ENCODE measurements at regions not wholly inside any gene's neighbourhood (a gene's known extent, or its start where the extent isn't known, plus 50 kb on each side); places are given as distances from the start of the nearest gene placed in this dataset.

DNA sequence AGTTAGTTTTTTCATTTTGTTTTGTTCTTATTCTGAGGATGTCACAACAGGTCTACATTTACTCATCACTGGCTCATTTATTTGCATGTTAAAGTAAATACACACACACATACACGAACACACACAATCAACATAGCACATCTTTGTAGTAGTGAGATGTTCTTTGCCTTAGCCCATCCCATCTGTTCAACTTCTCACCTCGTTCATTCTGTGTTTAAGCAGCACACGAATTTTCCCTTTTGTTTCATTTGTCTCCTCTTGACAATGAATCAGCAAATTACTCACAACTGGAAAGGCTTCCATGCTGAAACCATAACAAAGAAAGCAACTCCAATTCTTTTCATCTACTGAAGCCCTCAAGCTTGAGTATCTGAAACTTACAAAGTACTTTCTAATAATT, 133.3 kb upstream of the CHRM3 start:
- Mint-ChIP-seq H3K36me3 (no peaks in the 10 kb centered on the region), H3K4me1 (ENCODE audit: low read depth in 2 of 2) (no peaks in the 10 kb centered on the region), H3K4me3 (no peak overlapping the region), H3K9me3 (peaks cover 6% of the 10 kb centered on the region), H3K27ac (no peak overlapping the region), H3K27me3 (no peaks in the 10 kb centered on the region)
- DNase-seq (ENCODE audit: low spot score) (no peak), ATAC-seq (no peak)

DNA sequence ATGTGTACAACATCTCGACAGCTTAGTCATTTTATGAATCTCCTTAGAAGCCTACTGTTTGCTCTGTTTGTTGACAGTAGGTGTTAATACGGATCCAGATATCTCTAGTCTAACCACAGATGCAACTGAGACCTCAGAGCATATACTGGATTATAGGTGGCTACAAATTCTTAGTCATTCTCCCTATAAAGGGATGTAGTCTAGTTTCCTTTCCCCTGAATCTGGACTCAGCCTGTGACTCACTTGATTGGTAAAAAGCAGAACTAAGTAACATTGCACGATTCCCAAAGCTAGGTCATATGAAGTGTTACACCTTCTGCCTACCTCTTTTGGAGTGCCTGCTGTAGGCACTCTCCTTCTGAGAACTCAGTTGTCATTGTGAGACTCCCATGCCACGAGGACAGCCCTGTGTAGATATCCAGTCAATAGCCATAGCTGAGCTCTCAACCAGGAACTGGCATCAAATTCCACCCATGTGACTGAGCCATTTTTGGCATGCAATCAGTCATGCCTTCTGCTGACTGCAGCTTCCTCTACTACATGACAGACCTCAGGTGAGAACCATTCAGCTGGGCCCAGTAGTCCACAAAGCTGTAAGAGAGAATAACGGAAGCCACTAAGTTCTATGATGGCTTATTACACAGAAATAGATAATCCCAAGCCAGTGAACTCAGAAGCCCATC, 135.9 kb upstream of the CHRM3 start:
- Mint-ChIP-seq H3K27me3 (no peaks in the 10 kb centered on the region), H3K4me3 (no peak overlapping the region), H3K36me3 (no peaks in the 10 kb centered on the region), H3K9me3 (peaks cover 6% of the 10 kb centered on the region), H3K27ac (no peak overlapping the region), H3K4me1 (ENCODE audit: low read depth in 2 of 2) (no peaks in the 10 kb centered on the region)
- no peak for ATAC-seq
- no peak for DNase-seq (ENCODE audit: low spot score)

DNA sequence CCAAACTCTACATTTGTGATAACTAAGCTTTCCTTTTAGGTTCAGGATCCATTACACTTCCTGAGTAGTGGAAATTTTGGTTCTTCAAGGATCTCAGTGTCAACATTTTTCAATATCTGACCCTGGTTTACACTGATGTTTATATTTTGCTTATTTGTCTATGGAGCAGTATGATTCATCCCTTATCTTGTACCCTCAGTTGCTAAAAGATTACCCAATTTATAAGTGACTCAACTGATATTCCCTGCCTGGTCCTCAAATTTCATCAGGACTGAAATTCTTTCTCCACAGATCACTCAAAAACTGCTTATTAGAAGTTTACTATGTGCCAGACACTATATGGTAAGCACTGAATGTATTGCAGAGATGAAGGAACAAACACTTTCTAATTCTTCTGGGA, 139.1 kb upstream of the CHRM3 start:
- no peaks in the 10 kb centered on the region for H3K4me1 Mint-ChIP-seq (ENCODE audit: low read depth in 2 of 2)
- H3K27ac Mint-ChIP-seq, result no peak overlapping the region
- no peak for DNase-seq (ENCODE audit: low spot score)
- no peaks in the 10 kb centered on the region for H3K27me3 Mint-ChIP-seq
- H3K9me3 Mint-ChIP-seq, result peaks cover 6% of the 10 kb centered on the region
- no peak for ATAC-seq
- no peak overlapping the region for H3K4me3 Mint-ChIP-seq
- H3K36me3 Mint-ChIP-seq, result no peaks in the 10 kb centered on the region

DNA sequence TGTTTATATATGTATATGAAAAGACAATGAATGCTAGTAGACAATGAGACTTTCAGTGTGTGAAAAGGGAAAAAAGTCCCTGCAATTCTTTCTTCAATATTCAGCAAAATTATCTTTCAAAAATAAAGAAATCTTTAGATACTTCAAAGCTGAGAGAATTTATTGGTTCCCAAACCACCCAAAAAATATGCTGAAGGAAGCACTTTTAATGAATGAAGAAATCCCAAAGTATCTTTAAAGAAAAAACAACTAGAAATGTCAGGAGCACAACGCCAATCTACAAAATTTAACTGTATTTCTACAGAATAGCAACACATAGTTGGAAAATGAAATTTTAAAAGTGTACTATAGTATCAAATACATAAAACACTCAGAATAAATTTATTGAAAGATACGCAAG, 142.3 kb upstream of the CHRM3 start:
- DNase-seq (ENCODE audit: low spot score), result no peak
- Mint-ChIP-seq H3K36me3 (no peaks in the 10 kb centered on the region), H3K4me1 (ENCODE audit: low read depth in 2 of 2) (no peaks in the 10 kb centered on the region), H3K4me3 (no peak overlapping the region), H3K27me3 (no peaks in the 10 kb centered on the region), H3K9me3 (no peaks in the 10 kb centered on the region), H3K27ac (no peak overlapping the region)
- no peak for ATAC-seq

DNA sequence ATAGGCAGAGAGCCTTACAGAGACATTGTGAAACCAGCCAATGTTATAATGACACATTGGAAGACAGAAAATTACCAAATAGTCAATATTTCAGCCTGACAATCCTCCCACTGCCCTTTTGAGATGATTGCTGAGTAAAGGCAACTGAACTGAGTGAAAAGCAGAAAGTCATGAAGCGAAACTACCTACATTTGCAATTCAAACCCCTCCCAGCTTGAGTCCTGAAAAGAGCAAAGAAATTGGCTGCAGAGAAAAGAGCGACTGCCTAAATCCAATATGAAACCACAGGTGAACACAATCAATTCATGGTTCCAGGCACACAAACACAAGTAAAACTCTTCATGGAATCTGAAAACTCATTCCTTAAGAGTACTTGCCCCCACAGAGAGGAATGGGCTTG, 143.4 kb upstream of the CHRM3 start:
- Mint-ChIP-seq H3K27ac (no peak overlapping the region), H3K4me3 (no peak overlapping the region), H3K27me3 (no peaks in the 10 kb centered on the region), H3K36me3 (no peaks in the 10 kb centered on the region), H3K4me1 (ENCODE audit: low read depth in 2 of 2) (no peaks in the 10 kb centered on the region), H3K9me3 (no peaks in the 10 kb centered on the region)
- DNase-seq (ENCODE audit: low spot score) (no peak), ATAC-seq (no peak)

DNA sequence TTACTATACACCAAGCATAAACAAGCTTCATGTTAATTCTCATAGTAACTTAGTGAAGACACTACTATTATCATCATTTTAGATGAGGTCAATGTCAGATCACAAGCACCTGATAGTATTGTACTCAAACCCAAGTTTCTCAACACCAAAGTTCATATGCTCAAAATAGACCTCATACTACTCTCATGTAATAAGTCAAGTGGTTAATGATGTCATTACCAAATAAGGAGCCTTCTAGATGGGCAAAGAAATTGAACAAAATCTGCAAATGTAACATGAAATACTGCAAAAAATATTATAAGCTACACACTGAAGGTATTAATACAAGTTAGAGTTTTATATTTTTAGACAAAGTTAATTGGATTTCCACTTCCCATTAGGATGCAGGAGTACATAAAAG, 144.0 kb upstream of the CHRM3 start:
- Mint-ChIP-seq H3K9me3 (no peaks in the 10 kb centered on the region), H3K4me1 (ENCODE audit: low read depth in 2 of 2) (no peaks in the 10 kb centered on the region), H3K27ac (no peak overlapping the region), H3K4me3 (no peak overlapping the region), H3K36me3 (no peaks in the 10 kb centered on the region), H3K27me3 (no peaks in the 10 kb centered on the region)
- DNase-seq (ENCODE audit: low spot score), result no peak
- ATAC-seq, result no peak

DNA sequence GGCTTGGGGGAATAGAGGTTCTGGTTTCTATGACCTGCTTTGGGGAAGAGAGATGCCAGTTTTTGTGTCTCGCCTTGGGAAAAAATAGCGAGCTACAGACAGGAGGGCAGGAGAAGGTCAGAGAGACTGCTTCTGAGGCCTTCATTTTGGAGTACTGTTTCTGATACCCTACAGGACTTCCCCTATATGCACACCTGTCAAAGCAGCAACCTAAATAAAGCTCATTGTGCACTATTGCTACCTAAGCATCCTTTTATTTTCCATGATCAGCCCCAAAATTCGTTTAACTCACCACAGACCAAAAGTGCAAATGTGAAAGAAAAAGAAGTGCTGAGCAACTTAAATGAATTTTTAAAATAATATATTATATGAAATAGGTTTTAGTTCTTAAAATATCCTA, 145.6 kb upstream of the CHRM3 start:
- no peaks in the 10 kb centered on the region for H3K9me3 Mint-ChIP-seq
- no peaks in the 10 kb centered on the region for H3K36me3 Mint-ChIP-seq
- no peak overlapping the region for H3K27ac Mint-ChIP-seq
- DNase-seq (ENCODE audit: low spot score) (no peak), ATAC-seq (no peak)
- no peak overlapping the region for H3K4me3 Mint-ChIP-seq
- H3K27me3 Mint-ChIP-seq, result no peaks in the 10 kb centered on the region
- no peaks in the 10 kb centered on the region for H3K4me1 Mint-ChIP-seq (ENCODE audit: low read depth in 2 of 2)

DNA sequence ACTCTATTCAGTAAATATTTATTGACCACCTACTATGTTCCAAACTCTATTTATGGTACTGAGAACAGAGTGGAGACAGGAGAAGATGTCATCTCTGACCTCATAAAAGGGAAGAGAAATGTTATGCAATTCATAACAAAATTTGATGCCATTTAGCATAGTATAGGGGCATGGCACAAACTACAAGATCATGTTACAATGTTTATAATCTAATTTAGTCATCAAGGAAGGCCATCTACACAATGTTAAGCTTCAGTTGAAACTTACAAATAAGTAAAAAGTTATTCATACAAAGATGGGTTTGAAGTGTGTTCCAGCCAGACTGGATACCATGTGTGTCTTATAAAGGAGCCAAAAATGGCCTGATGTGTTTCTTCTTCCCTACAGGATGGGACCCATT, 146.8 kb upstream of the CHRM3 start:
- no peaks in the 10 kb centered on the region for H3K4me1 Mint-ChIP-seq (ENCODE audit: low read depth in 2 of 2)
- no peak for ATAC-seq
- DNase-seq (ENCODE audit: low spot score), result no peak
- no peak overlapping the region for H3K27ac Mint-ChIP-seq
- no peaks in the 10 kb centered on the region for H3K36me3 Mint-ChIP-seq
- no peak overlapping the region for H3K4me3 Mint-ChIP-seq
- H3K27me3 Mint-ChIP-seq, result no peaks in the 10 kb centered on the region
- no peaks in the 10 kb centered on the region for H3K9me3 Mint-ChIP-seq

DNA sequence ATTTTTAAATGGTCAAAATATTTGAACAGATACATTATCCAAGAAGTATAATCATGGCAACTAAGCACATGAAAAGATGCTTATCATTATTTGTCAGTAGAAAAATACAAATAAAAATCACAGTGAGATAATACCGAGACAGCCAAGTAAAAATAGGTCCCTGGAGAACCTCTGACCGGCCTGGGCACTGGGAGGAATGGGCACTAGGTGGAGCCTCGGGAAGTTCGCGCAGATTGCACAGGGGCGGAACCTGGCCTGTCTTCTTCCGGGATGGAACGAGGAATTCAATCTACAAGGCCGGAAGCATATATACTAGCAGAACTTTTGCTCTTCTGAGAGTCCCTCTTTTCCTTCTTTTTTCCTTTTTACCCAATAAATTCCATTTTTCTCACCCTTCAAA, 148.5 kb upstream of the CHRM3 start:
- no peaks in the 10 kb centered on the region for H3K27me3 Mint-ChIP-seq
- H3K27ac Mint-ChIP-seq, result no peak overlapping the region
- no peaks in the 10 kb centered on the region for H3K36me3 Mint-ChIP-seq
- DNase-seq (ENCODE audit: low spot score) (no peak), ATAC-seq (no peak)
- H3K9me3 Mint-ChIP-seq, result no peaks in the 10 kb centered on the region
- H3K4me1 Mint-ChIP-seq (ENCODE audit: low read depth in 2 of 2), result no peaks in the 10 kb centered on the region
- H3K4me3 Mint-ChIP-seq, result no peak overlapping the region

DNA sequence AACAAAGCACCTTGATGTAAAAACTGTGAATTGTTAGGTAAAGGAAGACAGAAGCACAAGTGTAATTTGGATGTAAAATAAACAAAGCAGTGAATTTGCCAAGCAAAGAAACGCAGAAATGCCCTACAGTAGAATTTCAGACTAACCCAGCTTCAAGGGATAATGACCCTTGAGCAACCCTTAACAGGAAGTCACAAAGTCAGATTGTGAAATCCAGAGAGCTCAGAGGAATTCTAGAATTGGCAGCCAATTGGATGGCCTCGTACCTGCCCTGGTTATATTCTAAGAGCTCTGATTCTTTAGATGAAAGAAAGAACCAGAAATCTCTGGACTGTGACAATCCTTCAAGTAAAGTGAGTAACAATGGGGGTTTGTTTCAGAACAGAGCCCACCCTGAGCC, 152.7 kb upstream of the CHRM3 start:
- DNase-seq (ENCODE audit: low spot score) (no peak), ATAC-seq (no peak)
- Mint-ChIP-seq H3K27me3 (no peaks in the 10 kb centered on the region), H3K9me3 (peaks cover 8% of the 10 kb centered on the region), H3K36me3 (no peaks in the 10 kb centered on the region), H3K27ac (no peak overlapping the region), H3K4me3 (no peak overlapping the region), H3K4me1 (ENCODE audit: low read depth in 2 of 2) (no peaks in the 10 kb centered on the region)

DNA sequence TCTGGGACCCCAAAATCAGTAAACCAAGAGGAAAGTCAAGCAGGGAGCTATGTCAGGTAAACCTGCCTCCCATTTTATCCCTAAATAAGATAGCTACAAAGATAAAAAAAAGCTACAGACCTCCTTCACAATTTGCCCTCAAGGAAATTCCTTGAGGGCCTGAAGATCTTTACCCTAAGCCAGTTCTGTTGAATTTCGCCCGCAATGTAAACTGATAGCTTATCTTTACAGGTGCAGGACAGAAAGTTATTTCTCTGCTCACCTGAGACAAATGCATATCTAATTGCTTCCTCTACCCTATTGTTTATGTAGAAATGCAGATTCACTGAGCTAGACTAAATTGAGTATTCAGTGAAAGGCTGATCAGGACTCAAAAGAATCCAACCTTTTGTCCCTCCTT, 153.4 kb upstream of the CHRM3 start:
- Mint-ChIP-seq H3K4me3 (no peak overlapping the region), H3K27ac (no peak overlapping the region), H3K36me3 (no peaks in the 10 kb centered on the region), H3K27me3 (no peaks in the 10 kb centered on the region), H3K9me3 (peaks cover 12% of the 10 kb centered on the region), H3K4me1 (ENCODE audit: low read depth in 2 of 2) (no peaks in the 10 kb centered on the region)
- DNase-seq (ENCODE audit: low spot score), result no peak
- no peak for ATAC-seq

DNA sequence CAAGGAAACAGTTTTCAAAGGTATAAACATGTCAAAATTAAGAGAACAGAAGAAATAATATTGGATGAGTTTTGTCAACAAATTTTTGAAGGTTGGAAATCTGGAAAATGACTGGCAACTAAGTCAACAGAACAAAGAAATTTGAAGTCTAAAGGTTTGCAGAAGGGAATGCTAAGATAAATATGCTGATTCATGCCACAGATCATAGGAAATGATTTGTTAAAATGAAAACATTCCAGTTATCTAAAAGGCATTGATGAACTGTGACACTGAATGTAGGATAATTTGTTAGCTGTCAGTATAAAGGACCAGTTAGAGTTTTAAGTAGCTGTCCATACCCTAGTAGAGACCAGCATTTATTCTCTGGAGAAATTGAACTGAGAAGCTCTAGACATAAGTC, 157.9 kb upstream of the CHRM3 start:
- H3K4me1 Mint-ChIP-seq (ENCODE audit: low read depth in 2 of 2), result no peaks in the 10 kb centered on the region
- H3K4me3 Mint-ChIP-seq, result no peak overlapping the region
- H3K27ac Mint-ChIP-seq, result no peak overlapping the region
- H3K27me3 Mint-ChIP-seq, result no peaks in the 10 kb centered on the region
- H3K9me3 Mint-ChIP-seq, result peaks cover 24% of the 10 kb centered on the region
- peaks cover 9% of the 10 kb centered on the region for H3K36me3 Mint-ChIP-seq
- no peak for DNase-seq (ENCODE audit: low spot score)
- no peak for ATAC-seq

DNA sequence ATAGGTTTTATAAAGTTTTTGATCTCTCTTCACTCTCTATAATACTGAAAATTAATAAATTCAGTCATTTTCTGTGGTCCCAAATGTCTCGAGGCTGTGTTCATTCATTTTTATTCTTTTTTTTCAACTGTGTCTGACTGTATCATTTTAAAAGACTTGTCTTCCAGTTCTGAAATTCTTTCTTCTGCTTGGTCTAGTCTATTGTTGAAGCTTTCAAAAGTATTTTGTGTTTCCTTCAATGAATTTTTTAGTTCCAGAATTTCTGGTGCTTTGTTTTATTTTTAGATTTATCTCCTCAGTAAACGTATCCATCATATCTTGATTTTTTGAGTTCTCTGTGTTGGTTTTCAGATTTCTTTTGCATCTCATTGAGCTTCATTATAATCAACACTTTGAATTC, 161.0 kb upstream of the CHRM3 start:
- H3K9me3 Mint-ChIP-seq, result peaks cover 33% of the 10 kb centered on the region
- peaks cover 15% of the 10 kb centered on the region for H3K36me3 Mint-ChIP-seq
- no peaks in the 10 kb centered on the region for H3K27me3 Mint-ChIP-seq
- DNase-seq (ENCODE audit: low spot score), result no peak
- H3K27ac Mint-ChIP-seq, result no peak overlapping the region
- no peaks in the 10 kb centered on the region for H3K4me1 Mint-ChIP-seq (ENCODE audit: low read depth in 2 of 2)
- H3K4me3 Mint-ChIP-seq, result no peak overlapping the region
- no peak for ATAC-seq

DNA sequence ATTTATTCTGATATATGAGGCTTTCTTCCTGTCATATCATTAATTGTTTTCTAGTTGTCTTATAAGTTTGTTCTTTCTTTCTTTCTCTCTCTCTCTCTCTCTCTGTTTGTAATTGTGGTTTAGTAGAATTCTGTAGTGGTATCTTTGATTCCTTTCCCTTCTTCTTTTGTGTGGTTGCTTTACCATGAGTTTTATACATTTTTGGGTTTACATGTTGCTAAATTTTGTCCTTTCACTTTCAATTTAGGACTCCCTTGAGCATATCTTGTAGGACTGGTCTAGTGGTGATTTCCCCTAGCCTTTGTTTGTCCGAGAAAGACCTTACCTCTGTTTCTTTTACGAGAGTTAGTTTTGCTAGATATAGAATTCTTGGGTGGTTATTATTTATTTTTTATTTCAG, 162.3 kb upstream of the CHRM3 start:
- Mint-ChIP-seq H3K4me3 (no peak overlapping the region), H3K9me3 (peaks cover 26% of the 10 kb centered on the region), H3K27me3 (no peaks in the 10 kb centered on the region), H3K4me1 (ENCODE audit: low read depth in 2 of 2) (no peaks in the 10 kb centered on the region), H3K27ac (no peak overlapping the region), H3K36me3 (peaks cover 15% of the 10 kb centered on the region)
- ATAC-seq (no peak), DNase-seq (ENCODE audit: low spot score) (no peak)

DNA sequence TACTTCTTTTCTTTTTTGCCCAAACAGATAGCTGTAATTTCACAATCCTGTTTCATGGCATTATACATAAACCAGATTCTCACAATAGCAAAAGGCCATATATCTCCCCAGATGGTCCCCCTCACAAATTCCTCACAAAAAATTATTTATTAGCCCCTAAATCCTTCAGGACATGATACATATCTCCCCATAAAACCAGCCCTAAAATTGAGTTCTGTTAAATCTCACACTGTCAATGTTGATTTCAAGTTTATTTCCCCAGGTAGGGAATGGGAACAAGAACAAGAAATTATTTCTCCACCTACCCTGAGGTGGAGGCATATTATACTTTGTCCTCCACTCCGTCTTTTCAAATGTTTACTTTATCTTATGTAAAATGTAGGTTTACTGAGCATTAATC, 163.4 kb upstream of the CHRM3 start:
- no peak overlapping the region for H3K27ac Mint-ChIP-seq
- H3K27me3 Mint-ChIP-seq, result no peaks in the 10 kb centered on the region
- no peaks in the 10 kb centered on the region for H3K4me1 Mint-ChIP-seq (ENCODE audit: low read depth in 2 of 2)
- H3K9me3 Mint-ChIP-seq, result peaks cover 21% of the 10 kb centered on the region
- peaks cover 15% of the 10 kb centered on the region for H3K36me3 Mint-ChIP-seq
- DNase-seq (ENCODE audit: low spot score), result no peak
- H3K4me3 Mint-ChIP-seq, result no peak overlapping the region
- no peak for ATAC-seq

Data from natural killer cell treated with Interleukin-12 subunit alpha and Interleukin-12 subunit beta and Interleukin-15 and Interleukin-18, amount 100 ng/mL, for 72 hours (primary cell).